DMS79 (cell line): ENCODE measurements at regions not wholly inside any gene's neighbourhood (a gene's known extent, or its start where the extent isn't known, plus 50 kb on each side); places are given as distances from the start of the nearest gene placed in this dataset.

Source experiments
- DNase-seq: peaks from one replicate; lab custom pipeline; 2025; lab: John Stamatoyannopoulos, UW

- no peak for DNase-seq
These were observed 338.3 kb downstream of the DYSF start for GRCh38 chr2:71791501-71792135.

DNA sequence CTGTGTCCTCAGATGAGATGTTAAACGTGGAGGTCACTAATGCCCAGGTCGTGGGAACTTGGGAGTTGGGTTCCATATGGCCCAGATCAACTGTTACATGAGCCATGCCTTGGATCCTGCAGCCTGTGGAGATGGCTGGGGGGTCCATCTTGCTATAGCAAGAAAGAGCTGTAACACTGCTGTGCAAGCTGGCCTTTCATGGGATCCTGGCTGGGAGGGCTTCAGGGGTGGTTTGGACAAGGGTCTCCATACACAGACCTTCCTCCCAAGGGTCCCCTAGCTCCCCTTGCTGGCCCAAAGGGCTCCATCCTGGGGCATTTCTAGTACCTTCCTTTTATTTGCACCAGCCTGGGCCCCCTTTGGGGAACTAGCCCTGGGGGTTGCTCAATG, 337.7 kb downstream of the DYSF start:
- no peak for DNase-seq

DNA sequence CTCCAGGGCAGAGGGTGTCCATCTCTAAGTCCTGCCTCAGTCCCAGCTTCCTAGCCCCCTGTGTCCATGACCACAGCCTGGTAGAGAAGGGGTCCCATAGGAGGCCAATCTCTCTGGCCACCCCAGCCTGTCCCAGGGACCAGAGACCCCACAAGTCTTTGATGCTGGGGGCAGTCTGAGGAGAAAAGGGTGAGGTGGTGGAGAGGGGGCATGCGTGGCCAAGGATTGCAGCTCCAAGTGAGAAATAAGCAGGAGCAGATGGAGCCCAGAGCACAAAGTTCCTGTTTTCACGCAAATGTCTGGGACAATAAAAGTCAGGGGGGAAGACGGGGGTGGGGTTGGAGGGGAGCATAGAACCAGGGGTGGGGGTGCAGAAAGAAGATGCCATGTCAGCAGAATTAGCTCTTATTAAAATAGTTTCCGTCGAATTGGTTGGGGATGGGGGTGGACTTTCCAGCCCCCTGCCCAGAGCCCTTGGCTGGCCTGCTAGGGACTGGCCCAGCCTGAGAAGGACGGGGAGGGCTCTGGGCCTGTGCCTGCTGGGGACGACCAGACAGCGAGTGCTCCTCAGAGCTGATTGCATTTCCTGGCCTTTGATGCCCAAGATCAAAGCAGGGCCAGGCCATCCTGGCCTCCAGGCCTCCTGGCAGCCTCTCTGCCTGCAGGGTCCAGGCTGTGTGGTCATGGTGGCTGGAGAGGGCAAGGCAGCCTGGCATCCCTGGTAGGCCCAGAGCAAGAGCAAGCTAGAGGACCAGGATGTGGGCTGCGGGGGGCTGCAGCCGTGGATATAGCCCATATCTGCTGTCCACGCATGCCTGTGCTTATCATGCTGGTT, 337.1 kb downstream of the DYSF start:
- DNase-seq: no peak

DNA sequence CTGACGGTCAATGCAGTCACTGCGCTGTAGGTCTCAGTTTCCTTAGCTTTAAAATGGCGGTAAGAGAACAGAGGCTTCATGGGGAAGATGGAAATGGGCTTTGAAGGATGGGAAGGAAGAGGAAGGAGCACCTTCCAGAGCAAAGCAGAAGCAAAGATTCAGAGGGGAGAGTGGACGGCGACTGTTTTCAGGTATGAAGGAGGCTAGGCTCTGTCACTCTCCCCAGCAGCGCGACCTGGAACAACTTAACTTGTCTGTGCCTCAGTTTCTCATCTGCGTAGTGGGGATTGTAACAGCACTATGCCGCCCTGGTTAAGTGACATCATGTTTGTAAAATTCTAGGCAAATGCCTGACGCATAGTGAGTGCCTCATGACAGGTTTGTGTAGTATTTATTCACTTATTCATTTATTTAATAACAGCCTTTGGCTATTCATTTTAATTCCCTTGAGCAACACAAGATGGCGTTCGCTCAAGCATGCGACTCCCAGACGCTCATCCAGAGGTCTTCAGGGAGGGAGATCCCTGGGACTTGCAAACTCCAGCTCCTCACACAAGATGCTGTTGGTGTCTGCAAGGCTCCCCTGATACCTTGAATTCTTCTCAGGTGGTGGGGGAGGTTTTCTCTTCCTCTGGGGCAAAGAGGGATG, 336.3 kb downstream of the DYSF start:
- DNase-seq: no peak

DNA sequence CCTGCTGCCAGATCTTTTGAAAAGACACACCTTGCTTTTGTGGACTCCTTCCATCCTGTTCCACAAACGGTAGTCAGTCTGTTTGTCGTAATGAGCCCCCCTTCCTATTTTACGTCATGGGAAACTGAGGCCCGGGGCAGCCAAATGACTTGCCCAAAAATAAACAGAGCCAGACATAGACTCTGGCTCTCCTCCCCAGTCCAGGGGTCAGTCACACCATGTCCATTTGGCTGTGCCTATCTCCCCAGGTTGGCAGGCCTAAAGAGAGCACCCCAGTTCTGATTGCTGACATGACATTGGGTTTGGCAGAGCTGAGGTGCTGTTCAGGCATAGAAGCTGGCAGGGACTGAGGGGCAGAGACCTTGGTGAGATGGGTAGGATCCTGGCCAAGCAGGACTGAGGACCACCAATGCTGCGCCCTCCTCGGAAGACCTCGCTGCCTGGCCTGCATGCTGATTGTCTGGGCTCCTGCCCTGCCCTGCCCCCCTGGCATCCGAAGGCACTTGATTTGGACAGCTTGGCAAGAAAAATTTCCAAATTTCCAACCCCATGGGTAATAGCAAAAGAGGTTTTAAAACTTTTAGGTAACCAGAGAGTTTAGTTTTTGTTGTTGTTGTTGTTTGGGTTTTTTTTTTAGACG, 335.4 kb downstream of the DYSF start:
- DNase-seq: no peak

GRCh38 chr2:71788186-71788525, 334.8 kb downstream of the DYSF start:
- no peak for DNase-seq

- no peak for DNase-seq
These were observed 334.3 kb downstream of the DYSF start for GRCh38 chr2:71787476-71788185.

GRCh38 chr2:71787108-71787415, 333.7 kb downstream of the DYSF start:
- no peak for DNase-seq

DNA sequence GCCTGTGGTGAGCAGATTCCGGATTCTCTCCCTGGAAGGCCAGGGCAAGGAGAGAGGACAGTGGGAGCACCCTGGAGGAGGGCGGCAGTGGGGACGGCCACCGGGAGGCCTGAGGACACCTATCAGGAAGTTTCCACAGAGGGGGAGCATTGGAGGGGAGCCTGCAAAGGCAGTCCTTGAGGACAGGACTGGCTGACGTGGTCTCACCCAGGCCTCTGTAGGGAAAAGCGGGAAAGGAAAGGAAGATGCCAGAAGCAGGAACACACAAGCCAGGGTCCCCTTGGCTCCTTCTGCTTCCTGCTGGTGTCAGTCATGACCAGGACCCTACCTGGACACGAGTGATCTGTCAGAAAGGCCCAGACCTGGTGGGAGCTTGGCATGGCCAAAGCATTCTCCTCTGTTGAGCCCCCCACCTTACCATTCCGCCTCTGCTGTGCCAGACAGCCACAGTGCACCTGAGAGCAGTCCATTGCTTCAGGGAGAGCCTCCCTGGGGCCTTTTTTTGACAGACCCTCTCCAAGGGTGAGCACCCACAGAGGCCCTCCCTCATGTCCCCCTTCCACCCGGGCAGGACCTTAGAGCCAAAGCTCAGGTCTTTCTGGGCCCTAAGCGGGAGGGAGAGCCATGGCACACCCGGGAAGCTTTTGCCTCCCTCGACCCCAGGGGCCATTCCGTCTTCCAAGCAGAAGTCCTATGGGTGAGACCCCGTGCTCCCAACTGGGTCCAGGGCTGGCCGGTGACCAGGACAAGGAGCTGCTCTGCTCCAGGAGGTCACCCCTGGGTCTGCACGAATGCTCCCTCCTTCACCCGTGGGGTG, 333.1 kb downstream of the DYSF start:
- DNase-seq: no peak

DNA sequence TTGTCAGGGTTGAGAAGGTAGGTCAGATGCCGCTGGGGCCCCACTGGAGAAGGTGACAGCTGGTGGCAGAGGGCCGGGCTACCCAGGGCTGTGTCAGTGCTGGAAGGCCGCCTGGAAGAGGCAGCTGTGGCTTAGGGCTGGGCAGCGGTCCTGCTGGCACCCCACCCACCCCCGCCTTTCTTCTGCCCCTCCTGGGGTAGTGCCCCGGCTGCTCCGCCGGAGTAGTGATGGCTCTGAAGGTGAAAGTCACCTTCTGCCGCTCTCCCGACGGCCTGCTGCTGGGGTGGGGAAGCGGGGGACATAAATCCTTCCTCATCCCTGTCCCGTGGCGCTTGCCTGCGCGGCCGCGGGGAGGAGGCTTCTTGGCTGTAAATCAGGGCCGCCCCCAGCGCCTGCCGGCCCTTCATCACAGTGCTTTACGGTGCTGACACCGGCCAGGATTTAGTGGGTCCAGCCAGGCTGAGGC, 332.2 kb downstream of the DYSF start:
- no peak for DNase-seq

GRCh38 chr2:71784734-71785511, 331.6 kb downstream of the DYSF start:
- DNase-seq: no peak

DNA sequence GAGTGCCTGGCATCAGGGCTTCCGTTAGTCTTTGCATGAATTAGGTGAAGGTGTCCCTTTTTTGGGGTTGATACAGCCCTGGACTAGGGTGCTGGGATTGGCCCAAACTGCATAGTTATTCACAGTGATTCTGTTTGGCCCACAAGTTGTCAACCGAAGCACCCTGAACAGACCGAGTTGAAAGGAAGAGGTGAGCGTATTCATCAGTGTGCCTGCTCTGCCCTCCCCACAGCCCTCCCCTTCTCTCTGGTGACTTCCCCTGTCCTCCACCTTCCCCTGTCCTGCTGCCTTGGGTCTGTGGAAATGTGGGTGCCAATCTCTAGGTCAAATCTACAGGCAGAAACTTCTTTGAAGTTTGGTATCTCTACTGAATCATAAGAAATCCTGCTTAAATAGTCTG, 330.5 kb downstream of the DYSF start:
- DNase-seq: no peak

GRCh38 chr2:71783215-71783614, 329.9 kb downstream of the DYSF start:
- no peak for DNase-seq

DNA sequence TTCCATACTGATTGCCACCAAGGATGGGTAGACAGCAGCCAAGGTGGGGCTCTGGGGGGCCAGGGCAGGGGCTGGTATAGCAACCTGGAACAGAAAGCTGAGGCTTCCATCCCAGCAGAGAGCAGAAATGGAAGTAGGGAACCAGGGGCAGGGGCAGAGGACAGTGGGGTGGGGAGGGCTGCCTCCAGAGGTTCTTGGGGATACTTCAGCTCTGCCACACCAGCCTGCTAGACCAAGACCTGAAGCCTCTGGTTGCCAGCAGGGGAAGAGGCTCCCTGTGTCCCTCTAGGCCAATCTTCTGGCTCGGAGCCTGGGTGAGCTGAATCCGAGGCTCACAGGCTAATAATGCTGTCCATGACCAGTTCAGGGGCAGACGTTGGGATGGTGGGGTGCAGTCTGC, 329.0 kb downstream of the DYSF start:
- no peak for DNase-seq

DNA sequence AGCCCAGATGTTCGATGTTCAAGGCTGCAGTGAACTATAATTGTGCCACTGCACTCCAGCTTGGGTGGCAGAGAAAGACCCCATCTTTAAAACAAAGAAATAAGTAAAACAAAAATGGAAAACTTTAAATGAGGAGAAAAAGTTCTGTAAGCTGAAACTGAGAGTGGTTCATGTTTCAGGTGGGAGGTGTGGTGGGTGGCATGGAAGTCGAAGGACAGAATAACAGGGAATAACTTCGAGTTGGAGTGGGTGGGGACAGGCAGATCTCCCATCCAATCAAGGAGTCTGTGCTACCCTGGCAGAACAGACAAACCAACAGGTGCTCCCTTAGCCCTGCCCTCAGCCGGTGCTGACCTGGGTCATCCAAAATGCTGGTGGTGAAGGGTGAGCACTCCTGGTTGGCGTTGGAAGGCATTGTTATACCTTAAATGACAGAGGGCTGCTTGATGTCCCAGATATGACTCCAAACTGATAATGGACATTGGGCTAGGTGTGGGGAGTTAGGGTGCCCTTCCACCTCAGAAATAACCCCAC, 328.4 kb downstream of the DYSF start:
- no peak for DNase-seq

DNA sequence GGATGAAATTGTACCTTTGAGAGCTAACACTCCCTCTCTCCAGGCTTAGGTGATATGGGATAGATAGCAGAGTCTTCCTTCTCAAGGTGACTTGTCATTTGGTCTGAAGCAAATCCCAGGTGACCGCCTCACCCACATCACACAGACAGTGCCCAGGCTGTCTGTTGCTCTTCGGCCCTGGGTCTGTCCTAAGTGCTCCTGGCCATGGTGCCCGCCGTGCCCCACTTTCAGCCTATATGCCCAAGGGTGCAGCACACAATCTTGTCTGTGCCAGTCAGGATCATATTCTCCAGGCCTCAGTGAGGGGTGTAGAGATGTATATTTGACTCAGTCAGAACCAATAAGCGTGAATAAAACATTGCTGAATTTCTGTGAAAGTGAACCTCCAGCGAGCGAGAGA, 326.8 kb downstream of the DYSF start:
- DNase-seq: no peak

GRCh38 chr2:71779774-71780105, 326.4 kb downstream of the DYSF start:
- no peak for DNase-seq

DNA sequence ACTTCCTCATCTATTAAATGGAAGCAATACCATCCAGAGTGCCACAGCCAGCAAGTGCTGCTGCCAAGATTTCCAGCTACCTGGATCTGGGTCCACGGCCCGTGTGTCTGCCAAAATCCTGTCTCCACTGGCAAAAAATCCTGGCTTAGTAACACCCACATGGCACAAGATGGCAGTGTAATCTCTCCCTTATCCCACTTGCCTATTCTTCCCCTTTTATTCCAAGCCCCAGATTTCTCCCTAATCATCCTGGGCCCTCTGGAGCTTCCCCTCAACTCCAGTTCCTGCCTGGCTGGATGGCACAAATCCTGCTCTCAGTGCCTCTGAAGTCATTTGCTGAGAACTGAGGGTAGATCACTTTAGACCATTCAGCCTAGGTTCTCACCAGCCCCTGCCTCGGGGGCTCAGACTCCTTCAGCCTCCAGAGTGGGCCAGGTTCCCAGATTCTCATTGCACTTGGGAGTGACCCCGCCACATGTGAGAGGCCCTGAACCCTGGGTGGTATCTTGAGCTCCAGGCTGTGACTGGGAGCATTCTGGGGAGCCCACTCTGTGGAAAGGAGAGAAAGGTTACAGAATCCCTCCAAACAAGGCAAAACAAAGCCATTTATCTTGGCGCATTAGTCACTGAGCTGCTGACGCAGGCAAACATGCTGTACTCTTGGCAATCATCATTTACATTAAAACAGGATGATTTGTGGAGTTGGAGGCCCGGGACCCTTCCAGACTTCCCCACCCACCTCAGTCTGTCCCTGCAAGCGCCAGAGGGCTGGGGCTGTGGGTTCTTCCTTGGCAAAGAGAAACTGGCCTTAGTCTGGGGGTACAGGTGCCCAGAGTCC, 325.8 kb downstream of the DYSF start:
- no peak for DNase-seq

GRCh38 chr2:71778514-71778913, 325.2 kb downstream of the DYSF start:
- DNase-seq: no peak

DNA sequence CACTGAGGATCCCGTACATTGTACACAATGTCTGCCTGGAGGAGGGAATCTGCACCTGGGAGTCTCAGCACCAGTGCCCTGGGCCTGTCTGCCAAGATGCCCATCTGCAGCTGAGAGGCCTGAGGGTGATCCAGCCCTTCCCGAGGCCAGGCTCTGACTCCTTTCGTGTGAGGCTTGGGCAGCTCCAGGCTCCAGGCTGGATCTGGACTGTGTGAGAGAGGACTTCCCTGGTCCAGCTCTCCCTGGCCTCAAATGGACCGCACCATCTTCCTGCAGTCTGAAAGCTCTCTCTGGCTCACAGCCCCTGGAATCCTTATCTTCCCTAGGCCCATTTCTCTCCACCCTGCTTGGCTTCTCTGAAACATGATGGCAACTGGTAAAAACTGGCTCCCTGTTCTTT, 324.6 kb downstream of the DYSF start:
- DNase-seq: no peak
